Panc1 (cell line): ENCODE measurements at regions not wholly inside any gene's neighbourhood (a gene's known extent, or its start where the extent isn't known, plus 50 kb on each side); places are given as distances from the start of the nearest gene placed in this dataset.
A peak's percentile ranks its signal among the peaks of the same experiment; 100 is the strongest.

Source experiments
- ATAC-seq: fragments of 200-7000 bp; cut with Tn5 transposase; 2 replicates; pipeline ENCODE4 v1.9.1; 2020; ENCODE audit warnings: mild to moderate bottlenecking, moderate library complexity
- BruUV-seq: library from RNA; stranded (reverse); fragments of 400-500 nt; replicated peaks from 2 replicates; lab custom pipeline; 2021; lab: Mats Ljungman, UMichigan
- CTCF ChIA-PET: fragments of 300-600 bp; sonication (Branson Sonifier 250); formaldehyde crosslinking; loops from one replicate; lab custom pipeline; 2022; ENCODE audit warnings: antibody characterized with exemption; lab: Charles Lee
- POLR2A ChIA-PET: fragments of 300-600 bp; sonication (Branson Sonifier 250); formaldehyde crosslinking; loops from one replicate; lab custom pipeline; 2022; ENCODE audit warnings: antibody characterized with exemption; lab: Charles Lee
- DNase-seq: peaks from one replicate; pipeline ENCODE4 v3.0.0-alpha.2; 2010; ENCODE audit warnings: low read depth, low spot score
- H3K27ac ChIP-seq: 2 replicates; pipeline ENCODE4 v1.5.1; 2011; ENCODE audit warnings: mild to moderate bottlenecking, low read length, inconsistent platforms
- H3K27me3 ChIP-seq: fragments of 200-500 bp; sonication (Bioruptor generic); 2 replicates; pipeline ENCODE4 v1.6.0; 2014; ENCODE audit warnings: low read length, inconsistent platforms; ENCODE audit not compliant: control insufficient read depth, insufficient read depth
- H3K36me3 ChIP-seq: fragments of 200-500 bp; sonication (Bioruptor generic); 2 replicates; pipeline ENCODE4 v1.5.1; 2014; ENCODE audit warnings: inconsistent platforms, mild to moderate bottlenecking, low read length, moderate library complexity; ENCODE audit not compliant: control insufficient read depth, insufficient read depth
- H3K4me1 ChIP-seq: 2 replicates; pipeline ENCODE4 v1.5.1; 2011; ENCODE audit warnings: inconsistent platforms, mild to moderate bottlenecking, low read length, moderate library complexity; ENCODE audit not compliant: control insufficient read depth, insufficient read depth
- H3K4me3 ChIP-seq, 2 experiments: 2 replicates each; pipeline ENCODE4 v1.5.1; 2011 to 2012; ENCODE audit warnings: low read depth in 2 of 2, low read length in 2 of 2, mild to moderate bottlenecking in 2 of 2, inconsistent platforms in 1 of 2, moderate library complexity in 1 of 2
- H3K9me3 ChIP-seq: fragments of 200-500 bp; sonication (Bioruptor generic); 2 replicates; pipeline ENCODE4 v1.5.1; 2014; ENCODE audit warnings: low read depth, mild to moderate bottlenecking, inconsistent platforms, low read length, moderate library complexity; ENCODE audit not compliant: control insufficient read depth, insufficient read depth
- POLR2AphosphoS5 ChIP-seq: IDR thresholded peaks from 2 replicates; pipeline ENCODE4 v1.6.1; 2012; ENCODE audit warnings: mild to moderate bottlenecking, low read depth, low read length, moderate library complexity
- REST ChIP-seq, 2 experiments: IDR thresholded peaks; 2 replicates each; pipeline ENCODE4 v1.6.1; 2011 to 2012; ENCODE audit warnings: low read depth in 2 of 2, control low read depth in 1 of 2, low read length in 1 of 2, mild to moderate bottlenecking in 1 of 2, moderate library complexity in 1 of 2; ENCODE audit not compliant: insufficient read depth in 1 of 2
- SIN3A ChIP-seq: IDR thresholded peaks from 2 replicates; pipeline ENCODE4 v1.6.1; 2012; ENCODE audit warnings: low read depth, mild to moderate bottlenecking, low read length, moderate library complexity, borderline replicate concordance; ENCODE audit not compliant: insufficient read depth
- TCF7L2 ChIP-seq: IDR thresholded peaks from 2 replicates; pipeline ENCODE4 v1.6.1; 2011; ENCODE audit warnings: mild to moderate bottlenecking, low read depth, low read length, inconsistent platforms
- in situ Hi-C: cut with HindIII; loops from 2 replicates; pipeline ENCODE4 v1.10.0; 2016; ENCODE audit warnings: low sequenced_read_pairs, low pct_unique_long_range_greater_than_20kb
- intact Hi-C: fragments of 100-400 bp; cut with micrococcal nuclease; formaldehyde crosslinking; loops from one replicate; pipeline ENCODE4 v1.10.0; 2022; ENCODE audit not compliant: unreplicated experiment
- TF ChIP-seq, protein P1 (sequence below): fragments of 450-650 bp; IDR thresholded peaks from 2 replicates; pipeline ENCODE4 v1.5.1; 2017; ENCODE audit warnings: mild to moderate bottlenecking

DNA sequence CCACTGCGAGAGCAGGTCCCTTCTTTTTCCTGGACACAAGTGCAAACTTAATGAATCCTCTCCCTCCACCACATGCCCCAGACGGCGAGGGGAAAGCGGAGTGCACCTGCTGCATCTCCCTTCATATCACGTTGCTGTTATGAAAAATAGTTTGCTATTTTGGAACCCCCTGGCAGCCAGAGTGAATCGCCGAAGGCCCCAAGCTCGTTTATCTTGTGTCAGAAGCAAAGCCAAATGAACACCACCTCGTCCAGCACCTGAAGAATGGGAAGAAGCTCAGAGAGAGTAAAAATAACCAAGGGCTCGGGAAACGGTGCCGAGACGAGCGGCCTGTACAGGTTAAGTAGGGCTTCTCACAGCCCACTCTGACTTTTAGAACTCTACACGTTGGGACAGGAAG, 394.6 kb upstream of the RORA start:
- ATAC-seq, result no peak
- Histone ChIP-seq H3K36me3 (no peaks in the 10 kb centered on the region), H3K27ac (no peak overlapping the region), H3K9me3 (no peaks in the 10 kb centered on the region), H3K4me3 (no peak overlapping the region), H3K4me1 (no peaks in the 10 kb centered on the region), H3K27me3 (no peaks in the 10 kb centered on the region; the same call in 1 of the 2 replicates)
- intact Hi-C loops (no loop called here), in situ Hi-C loops (no loop called here)
- TF ChIP-seq TCF7L2, result no peak
- POLR2A ChIA-PET, result no interaction called here
- no TSS peak for BruUV-seq
- CTCF ChIA-PET, result no interaction called here
- DNase-seq, result no peak

GRCh38 chr15:61621865-61622264, 392.8 kb upstream of the RORA start:
- intact Hi-C loops (loop anchor here (2.0 kb wide), 1 partner anchor 457 kb away; no protein-coding TSS in a partner anchor), in situ Hi-C loops (no loop called here)
- Histone ChIP-seq H3K4me1 (no peaks in the 10 kb centered on the region), H3K27me3 (no peaks in the 10 kb centered on the region; the same call in 1 of the 2 replicates), H3K27ac (no peak overlapping the region), H3K9me3 (no peaks in the 10 kb centered on the region), H3K4me3 (no peak overlapping the region), H3K36me3 (no peaks in the 10 kb centered on the region)
- ATAC-seq (no peak), DNase-seq (no peak)
- POLR2A ChIA-PET, result no interaction called here
- no TSS peak for BruUV-seq
- CTCF ChIA-PET, result interaction anchor here (1.6 kb wide), 1 partner anchor 213 kb away, joined by 5 read pairs; no protein-coding TSS in a partner anchor
- TF ChIP-seq, protein P1, sequence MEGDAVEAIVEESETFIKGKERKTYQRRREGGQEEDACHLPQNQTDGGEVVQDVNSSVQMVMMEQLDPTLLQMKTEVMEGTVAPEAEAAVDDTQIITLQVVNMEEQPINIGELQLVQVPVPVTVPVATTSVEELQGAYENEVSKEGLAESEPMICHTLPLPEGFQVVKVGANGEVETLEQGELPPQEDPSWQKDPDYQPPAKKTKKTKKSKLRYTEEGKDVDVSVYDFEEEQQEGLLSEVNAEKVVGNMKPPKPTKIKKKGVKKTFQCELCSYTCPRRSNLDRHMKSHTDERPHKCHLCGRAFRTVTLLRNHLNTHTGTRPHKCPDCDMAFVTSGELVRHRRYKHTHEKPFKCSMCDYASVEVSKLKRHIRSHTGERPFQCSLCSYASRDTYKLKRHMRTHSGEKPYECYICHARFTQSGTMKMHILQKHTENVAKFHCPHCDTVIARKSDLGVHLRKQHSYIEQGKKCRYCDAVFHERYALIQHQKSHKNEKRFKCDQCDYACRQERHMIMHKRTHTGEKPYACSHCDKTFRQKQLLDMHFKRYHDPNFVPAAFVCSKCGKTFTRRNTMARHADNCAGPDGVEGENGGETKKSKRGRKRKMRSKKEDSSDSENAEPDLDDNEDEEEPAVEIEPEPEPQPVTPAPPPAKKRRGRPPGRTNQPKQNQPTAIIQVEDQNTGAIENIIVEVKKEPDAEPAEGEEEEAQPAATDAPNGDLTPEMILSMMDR, result no peak
- TF ChIP-seq POLR2AphosphoS5, result no peak
- no peak for TF ChIP-seq SIN3A
- TF ChIP-seq REST (IDR thresholded peaks at IDR 0.05; ENCODE audit: insufficient read depth in 1 of 2, low read depth in 2 of 2, low read length in 1 of 2), result no peak
- no peak for TF ChIP-seq TCF7L2

DNA sequence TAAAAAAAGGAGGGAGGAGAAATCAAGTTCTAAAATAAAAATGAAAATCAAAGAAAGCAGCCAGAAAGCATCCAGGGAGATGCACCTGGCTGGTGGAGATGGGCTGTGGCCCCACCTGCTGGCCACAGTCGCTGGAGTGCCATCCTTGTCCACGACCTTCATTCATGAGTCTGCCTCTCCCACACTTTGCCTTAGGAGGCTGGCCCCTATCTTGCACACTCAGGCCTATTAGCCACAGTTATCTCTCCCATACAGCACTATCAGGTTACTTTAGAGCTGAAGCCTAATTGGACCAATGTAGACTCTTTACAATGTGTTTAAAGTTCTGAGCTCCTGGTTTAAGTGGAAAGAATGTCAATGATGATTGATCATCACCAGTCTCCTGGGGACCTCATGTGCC, 392.0 kb upstream of the RORA start:
- H3K9me3 ChIP-seq, result no peaks in the 10 kb centered on the region
- in situ Hi-C loops (no loop called here), intact Hi-C loops (loop anchor here (2.0 kb wide), 1 partner anchor 456 kb away; no protein-coding TSS in a partner anchor)
- DNase-seq, result no peak
- no peak overlapping the region for H3K27ac ChIP-seq
- H3K36me3 ChIP-seq, result no peaks in the 10 kb centered on the region
- 0 out of 2 replicates have a peak, but pooled peaks have one; percentile 70 for ATAC-seq
- H3K4me1 ChIP-seq, result no peaks in the 10 kb centered on the region
- H3K4me3 ChIP-seq, result no peak overlapping the region
- no peaks in the 10 kb centered on the region; the same call in 1 of the 2 replicates for H3K27me3 ChIP-seq
- TF ChIP-seq, protein P1, result peak; percentile 70
- TF ChIP-seq POLR2AphosphoS5 (no peak), TCF7L2 (no peak), REST (IDR thresholded peaks at IDR 0.05; ENCODE audit: insufficient read depth in 1 of 2, low read depth in 2 of 2, low read length in 1 of 2) (no peak)
- no TSS peak for BruUV-seq
- CTCF ChIA-PET, result interaction anchor here (1.6 kb wide), 1 partner anchor 213 kb away, joined by 5 read pairs; no protein-coding TSS in a partner anchor
- POLR2A ChIA-PET, result no interaction called here
